ENCODE measurements at regions not wholly inside any gene's neighbourhood (a gene's known extent, or its start where the extent isn't known, plus 50 kb on each side); places are given as distances from the start of the nearest gene placed in this dataset.

DNA sequence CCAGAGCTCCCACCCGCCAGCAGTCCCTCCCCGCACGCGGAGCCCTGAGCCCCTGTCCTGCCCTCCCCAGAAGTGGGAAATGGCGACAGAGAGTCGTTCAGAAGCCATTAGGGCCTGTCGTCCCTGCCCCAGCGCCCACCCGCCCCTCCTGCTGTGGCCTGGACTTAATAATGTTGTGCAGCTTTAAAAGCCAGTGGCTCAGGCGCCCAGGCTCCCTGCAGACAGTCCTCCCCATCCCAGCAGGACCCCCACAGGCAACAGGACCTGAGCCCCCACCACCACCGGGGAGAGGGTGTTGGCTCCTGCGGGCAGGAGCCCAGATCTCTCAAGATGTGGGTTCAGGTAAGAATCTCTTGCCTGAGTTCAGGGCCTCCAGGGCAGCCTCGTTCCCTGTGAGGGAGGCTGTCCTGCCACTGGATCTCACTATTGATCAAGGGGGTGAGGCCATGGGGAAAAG is 125.3 kb upstream of the RUNX3 start:
- no peak for DNase-seq

DNA sequence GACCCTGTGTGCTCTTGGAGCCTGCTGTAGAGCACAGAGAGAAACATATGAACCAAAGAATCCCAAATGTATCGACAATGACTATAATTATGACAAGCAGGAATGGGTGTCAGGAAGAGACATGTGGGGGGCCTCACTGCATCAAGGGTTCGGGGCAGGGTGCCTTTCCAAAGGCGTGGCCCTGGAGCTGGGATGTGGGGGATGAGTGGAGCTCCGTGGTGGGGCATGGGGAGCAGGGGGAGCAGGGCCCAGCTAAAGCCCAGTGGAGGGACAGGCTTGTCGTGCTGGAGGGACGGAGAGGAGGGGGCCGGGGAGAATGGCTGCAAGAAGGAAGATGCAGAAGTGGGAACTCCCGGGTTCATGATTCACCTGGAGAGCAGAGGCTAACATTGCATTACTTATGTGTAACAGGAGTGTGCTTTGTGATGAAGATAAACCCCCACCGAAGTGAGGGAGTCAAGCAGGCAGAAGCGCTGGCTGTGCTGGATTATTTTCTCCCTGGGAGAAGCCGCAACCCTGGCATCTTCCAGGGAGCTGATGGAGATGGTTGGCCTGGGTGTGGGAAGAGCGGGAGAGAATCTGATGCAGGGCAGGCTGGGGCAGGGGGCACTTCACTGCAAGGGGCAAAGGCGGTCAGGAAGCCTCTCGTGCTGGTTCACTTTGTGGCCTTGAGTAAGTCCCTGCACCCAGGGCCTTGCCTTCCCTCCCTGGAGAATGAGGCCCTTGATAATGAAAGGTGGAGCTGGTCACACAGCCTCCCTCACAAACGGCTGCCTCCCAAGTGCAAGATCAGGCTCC is 124.6 kb upstream of the RUNX3 start:
- DNase-seq, result no peak

DNA sequence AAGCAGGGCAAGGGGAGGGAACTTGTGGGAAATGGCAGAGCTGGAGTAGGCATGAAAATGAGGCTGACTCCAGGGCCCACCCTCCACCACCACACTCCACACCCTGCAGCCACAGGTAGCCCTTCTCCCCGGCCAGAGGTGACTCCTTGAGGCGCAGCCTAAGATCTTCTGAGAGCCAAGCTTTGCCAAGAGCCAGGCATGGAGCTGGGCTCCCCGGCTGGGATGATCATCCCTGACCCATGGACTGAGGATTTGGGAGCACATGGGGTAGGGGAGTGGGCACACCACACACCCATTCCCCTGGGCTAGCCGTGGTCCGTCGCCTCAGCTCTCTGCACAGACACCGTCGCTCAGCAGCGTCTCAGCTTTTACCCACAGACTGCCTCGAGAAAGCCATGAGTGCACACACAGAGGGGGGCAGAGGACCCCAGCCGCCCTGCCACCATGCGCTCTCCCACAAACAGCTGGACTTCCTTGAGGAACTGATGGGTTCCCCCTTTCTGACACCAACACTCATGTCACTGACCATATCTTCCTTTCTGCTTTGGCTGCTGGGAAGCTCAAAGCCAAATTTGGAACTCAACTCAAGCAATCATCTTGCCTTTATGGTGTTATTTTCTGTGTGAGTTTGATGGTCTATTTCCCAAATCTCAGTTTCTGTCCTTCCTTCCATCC is 123.6 kb upstream of the RUNX3 start:
- no peak for DNase-seq

DNA sequence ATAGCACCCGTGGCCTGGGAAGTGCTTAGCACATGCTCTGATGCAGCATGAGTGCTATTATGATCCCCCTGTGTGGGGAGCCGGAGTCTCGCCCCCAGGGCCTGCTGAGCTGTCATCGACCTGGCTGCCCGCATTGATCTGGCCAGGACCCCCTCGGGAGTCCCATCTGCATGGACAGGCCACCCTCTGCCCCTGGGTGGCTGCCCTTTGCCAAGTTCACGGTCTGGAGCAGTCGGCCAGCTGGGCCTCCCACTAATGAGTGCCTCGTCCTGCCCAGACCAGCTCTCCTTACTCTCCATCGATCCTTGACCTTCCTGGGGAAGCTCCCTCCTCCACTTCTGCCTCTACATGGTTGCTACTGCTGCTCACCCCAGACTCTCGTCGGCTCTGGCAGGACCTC is 121.8 kb upstream of the RUNX3 start:
- peak; percentile 65 for DNase-seq

DNA sequence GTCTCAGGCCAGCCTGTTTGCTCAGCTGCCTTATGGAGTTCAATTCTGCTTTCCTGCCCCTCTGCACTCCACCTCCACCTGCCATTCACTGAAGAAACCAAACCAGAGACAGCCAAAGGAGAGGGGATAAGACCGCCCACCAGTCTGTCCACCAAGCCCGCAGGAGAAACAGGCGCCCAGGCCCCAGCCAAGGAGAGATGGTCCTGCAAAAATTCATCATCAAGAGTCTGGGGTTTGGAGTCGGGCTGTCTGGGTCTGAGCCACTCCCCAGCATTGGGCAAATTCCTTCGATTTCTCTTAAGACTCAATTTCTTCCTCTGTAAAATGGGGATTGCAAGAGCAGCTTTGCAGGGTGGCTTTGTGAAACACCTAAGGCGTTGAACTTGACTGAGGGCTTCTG is 121.4 kb upstream of the RUNX3 start:
- peak; percentile 86 for DNase-seq

DNA sequence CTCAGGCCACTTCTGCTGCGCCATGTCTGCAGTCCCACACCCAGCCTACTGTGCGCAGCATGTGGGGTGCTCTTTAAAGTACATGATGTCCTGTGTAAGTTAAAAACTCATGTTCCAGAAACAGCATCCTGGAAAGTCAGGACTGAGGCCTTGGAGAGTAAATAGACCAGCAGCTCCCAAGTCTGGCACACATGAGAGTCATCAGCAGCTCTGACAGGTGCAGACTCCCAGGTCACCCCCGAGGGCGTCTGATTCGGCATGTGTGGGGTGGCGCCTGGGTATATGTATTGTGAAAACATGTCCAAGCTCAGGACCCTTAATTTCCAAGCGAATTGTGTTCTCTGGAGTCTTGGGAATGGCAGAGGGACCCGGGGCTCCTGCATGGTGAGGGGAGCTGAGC is 120.1 kb upstream of the RUNX3 start:
- peak; percentile 32 for DNase-seq

DNA sequence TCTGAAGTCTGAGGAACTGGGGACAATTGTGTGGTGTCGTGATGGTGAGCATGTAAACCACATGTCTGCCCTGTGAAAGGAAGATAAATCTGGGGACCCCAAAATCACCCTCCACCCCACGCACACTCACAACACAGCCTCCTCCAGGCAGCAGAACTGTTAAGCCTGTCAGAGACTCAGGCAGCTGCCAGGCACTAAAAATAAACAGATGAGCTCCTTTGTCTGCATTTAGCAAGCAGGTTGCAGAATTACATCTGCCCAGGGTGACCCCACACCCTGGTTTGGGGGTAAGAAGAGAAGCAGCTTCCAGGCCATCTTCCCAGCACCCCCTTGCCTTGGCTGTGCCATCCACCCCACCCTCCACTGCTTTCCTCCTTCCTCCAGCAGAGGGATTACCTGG is 119.1 kb upstream of the RUNX3 start:
- no peak for DNase-seq

DNA sequence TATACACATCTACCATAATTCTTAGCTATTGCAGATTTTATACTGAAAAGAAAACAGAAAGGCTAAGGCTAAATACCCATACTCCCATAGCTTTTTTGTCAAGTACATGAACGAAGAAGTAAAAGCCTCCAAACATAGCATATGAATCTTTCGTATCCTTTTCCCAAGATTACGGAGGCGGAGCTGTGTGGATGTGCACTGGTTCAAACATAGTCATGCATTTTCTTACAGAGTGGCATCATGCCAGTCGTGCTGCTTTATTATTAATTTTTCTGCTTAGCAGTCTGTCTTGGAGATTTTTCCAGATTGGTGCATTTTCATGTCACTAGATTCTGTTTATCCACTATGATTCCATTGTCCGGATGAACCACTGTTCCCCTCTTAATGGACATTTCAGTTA is 118.7 kb upstream of the RUNX3 start:
- DNase-seq, result no peak

DNA sequence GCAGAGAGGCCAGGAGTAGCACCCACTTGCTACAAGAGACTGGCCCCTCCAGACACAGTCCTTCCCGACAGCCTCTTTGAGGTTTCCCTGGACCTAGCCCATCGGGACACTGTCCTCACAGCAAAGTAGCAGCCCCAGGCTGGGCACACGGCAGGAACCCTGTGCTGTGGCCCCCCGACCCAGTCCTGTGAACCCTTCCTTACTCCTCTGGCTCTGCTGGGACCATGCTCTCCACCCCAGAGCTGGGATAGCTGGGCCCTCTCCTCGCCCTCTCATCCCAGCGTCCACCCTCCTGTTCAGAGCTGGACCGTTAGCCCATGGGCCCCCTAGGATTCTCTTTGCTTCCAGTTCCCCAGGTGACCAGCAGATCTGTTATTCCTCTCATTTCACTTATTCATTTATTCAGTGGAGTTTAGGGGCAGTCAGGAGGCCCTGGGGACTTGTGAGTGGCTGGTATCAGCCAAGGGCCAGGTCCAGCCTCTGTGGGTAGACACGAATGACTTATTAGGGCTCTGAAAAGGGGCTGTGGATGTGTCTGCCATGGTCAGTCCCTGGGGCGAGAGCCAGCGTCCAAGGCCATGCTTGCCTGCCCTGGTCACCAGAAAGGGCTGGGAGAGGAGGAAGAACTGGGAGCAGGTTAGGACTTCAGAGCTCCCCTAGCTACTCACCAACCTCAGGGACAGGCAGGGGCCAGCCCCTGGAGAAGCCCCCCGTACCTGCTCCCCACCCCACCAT is 117.6 kb upstream of the RUNX3 start:
- no peak for DNase-seq

DNA sequence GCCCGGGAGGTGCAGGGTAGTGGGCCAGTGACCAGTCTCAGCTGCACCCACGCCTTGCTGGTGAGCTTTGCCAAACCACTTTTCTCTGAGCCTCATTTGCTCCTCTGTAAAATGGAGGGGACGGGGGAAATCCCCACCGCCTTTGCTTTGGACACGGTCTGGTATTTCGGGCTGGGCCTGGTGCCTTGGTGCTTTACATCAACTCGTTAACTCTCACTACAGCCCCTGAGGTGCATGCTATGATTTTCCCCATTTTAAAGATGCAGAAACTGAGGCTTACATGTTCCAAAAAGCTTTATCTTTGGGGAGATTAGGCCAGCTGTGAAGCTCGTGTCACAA is 116.1 kb upstream of the RUNX3 start:
- no peak for DNase-seq

DNA sequence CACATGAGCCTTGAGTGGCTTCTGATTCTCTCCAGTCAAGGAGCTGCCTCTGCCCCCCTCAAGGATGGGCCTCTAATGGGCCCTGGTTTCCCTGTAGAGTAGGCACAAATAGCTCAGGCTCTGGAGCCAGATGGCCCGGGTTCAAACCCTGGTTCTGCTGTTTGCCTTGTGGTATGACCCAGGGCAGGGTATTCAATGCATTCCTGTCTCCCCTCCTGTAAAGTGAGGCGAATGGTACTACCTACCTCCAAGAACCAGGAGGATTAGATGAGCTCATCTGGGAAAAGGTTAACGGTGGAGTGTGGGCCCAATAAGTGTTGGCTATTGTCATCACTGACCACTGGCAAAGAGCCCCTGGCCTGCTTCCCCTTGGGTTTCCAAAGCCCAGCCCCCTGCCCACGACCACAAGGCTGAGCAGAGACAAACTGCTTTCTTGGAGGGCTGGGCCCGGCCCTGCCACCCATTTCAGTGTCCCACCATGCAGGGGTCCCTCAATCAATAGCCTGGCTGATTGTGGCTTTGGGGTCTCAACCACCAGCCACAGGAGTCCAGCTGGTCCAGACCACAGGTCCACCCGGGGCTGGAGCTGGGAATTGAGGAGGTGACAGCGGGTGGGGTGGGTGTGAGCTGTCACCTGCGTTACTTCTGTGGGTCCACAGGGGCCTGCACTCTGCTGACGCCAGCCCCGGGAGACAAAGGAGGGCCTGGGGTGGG is 115.6 kb upstream of the RUNX3 start:
- DNase-seq, result no peak

DNA sequence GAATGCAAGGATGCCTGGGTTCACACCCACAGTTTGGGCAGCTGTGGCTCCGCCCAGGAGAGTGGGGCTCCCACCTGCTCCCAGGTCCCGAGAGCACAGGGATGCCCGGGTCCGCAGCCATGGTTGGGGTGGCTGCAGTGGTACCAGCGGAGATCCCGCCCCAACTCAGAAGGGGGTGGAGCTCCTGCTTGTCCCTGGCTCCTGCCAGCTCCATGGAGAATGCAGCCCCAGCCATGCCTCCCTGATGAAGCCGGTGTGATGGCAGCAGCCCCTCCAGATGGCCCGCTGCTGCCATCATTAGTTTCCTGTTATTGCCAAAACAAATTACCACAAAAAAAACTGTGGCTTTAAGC is 113.1 kb upstream of the RUNX3 start:
- DNase-seq, result no peak

DNA sequence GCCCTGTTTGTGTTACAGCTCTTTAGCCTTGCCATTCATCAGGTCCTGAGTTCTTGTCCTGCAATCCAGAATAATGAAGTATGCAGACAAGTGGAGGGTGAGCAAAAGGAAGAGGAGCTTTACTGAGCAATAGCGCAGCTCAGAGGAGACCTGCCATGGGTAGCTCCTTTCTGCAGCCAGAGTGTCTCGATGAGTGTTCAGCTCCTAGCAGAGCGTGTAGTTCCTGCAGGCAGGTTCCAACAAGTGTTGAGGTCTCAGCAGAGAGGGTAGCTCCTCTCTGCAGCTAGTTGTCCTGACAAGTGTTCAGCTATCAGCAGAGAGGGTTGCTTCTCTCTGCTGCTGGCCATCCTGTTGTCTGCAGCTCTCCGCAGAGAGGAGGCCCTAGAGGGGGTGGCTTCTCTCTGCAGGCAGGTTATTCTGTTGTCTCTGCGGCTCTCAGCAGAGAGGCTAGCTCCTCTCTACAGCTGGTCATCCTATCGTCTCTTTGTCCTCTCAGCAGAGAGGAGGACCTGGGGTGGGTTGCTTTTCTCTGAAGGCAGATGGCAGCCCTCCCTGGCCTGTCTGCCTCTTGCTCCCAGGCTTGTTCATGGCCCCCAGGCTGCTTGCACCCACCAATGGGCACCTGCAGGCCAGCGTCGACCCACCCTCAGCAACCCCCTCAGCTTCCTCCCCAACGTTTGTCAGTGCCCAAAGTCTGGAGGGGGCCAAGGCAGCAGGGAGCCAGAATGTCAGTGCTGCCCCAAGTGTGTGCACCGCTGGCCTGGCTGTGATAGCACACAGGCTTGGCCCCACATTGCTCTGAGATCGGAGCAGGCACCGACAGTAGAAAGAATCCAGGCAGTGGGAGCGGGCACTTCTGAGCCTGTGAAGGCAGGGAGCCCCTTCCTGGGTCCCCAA is 112.5 kb upstream of the RUNX3 start:
- no peak for DNase-seq

DNA sequence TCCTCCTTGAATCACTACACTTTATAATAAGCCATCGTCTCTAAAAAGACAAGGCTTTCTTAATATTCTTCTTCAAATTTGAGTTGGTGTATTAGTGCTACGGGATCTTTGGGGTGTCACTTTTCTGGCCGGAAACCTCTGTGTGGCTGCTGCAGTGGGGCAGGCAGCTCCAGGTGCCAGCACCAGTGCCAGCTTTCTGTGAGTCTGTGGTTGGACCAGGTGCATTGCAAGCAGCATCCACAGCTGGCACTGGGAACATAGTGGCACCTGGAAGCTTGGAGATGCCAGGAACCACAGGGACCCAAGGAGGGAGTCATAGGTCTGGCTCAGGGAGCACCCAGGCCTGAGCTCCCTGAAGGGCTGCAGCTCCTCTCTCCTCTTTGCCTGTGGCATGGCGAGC is 111.8 kb upstream of the RUNX3 start:
- DNase-seq, result no peak

DNA sequence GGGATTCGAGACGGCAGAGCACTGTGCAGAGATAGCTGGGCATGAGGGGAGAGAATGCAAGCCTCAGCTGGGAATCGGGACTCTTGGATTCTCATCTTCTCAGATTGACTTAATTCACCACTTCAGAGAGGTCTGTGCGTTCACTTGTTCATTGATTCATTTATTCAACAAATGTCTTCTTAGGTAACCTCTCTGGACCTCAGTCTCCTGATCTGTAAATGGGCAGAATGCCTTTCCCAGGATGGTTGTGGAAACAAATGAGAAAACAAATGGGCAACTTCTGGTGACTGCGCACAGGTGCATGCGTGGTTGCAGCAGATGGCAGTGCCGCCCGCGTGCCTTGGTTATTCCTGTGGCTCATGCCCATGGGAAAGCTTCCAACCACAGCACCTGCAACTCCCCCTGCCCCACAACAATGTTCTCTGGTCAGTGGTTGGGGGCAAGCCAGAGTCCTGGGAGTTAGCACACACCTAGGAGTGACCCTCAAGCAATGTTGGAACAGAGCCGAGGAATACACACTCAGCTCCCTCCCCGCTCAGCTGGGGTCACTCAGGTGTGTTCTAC is 110.1 kb upstream of the RUNX3 start:
- DNase-seq, result no peak

DNA sequence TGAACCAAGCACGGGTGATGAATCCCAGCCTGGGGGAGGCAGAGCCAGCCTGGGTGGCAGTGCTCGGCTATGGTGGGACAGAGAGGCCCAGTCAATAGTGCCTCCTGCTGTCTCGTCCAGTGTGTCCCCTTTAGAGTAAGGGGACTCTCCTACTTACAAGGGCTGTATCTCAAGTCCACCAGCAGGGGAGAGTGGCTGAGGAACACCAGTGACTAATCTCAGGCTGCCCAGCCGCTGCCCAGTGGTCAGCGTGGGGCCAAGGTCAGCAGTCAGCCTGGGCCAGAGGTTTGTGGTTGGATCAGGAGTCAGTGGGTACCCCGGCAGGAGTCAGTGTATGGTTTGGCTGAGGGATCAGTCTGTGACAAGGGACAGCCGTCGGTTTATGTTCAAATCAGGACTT is 109.2 kb upstream of the RUNX3 start:
- no peak for DNase-seq

DNA sequence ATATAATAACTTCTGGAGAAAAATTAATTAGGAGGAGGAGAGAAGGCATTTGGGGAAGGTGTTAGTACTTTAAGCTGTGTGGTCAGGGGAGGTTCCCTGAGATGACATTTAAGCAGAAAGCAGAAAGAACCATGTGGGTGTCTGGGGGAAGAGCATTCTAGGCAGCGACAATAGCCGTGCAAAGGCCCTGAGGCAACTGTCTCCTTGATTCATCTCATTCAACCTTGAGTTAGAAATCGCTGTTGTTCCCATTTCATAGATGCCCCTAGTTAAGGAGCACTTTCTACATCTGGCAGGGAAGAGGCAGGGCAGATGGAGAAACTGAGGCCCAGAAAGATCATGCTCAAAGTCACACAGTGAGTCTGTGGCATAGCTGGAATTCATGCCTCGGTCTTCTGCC is 108.6 kb upstream of the RUNX3 start:
- DNase-seq, result no peak

DNA sequence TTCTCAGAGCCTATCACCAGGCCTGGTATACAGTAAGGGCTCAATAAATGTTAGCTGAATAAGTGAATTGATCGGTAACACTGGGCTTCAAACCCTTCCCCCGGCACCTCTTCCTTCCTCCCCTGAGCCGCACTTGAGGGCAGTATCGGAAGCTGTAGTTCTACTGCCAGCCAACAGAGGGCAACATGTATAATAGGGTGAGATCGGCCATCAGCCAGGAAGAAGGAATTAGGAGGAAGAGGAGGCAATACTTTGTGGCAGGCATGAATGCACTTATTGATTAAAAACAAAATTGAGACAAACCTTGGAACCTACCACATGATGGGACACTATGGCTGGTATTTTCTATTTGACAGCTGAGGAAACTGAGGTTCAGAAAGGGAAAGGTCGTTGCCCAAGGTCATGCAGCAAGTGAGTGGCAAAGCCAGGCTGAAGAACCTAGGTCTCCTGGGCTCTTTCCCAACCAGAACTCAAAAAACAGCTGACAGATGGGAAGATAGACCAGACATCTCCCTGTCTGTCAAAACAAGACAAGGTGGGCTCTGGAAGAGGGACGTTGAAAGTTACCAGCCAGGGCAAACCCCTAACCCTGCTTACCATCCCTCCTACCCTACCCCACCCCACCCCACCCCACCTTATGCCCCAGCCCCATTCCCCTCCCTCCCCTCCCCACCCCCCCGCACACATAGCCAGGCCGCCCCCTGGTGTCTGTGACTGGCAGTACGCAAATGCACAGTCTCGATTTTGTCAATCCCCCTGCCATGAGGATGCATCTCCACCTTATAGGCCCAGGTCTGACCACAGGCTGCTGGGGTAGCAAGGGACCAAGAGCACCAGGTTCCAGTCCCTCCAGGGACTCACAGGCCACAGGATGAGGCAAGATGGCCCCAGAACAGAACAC is 107.3 kb upstream of the RUNX3 start:
- DNase-seq, result no peak

DNA sequence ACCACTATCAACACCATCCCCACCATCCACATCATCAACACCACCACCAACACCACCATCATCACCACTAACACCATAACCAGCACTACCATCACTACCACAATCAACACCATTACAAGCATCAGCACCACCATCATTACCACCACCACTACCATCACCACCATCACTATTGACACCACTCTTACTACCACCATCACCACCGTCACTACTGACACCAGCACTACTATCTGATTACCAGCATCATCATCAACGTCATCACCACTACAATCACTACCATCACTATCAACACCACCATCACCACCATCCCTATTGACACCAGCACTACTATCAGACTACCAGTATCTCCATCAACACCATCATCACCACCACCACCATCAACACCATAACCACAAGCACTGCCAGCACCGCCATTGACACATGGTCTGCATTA is 106.1 kb upstream of the RUNX3 start:
- no peak for DNase-seq

DNA sequence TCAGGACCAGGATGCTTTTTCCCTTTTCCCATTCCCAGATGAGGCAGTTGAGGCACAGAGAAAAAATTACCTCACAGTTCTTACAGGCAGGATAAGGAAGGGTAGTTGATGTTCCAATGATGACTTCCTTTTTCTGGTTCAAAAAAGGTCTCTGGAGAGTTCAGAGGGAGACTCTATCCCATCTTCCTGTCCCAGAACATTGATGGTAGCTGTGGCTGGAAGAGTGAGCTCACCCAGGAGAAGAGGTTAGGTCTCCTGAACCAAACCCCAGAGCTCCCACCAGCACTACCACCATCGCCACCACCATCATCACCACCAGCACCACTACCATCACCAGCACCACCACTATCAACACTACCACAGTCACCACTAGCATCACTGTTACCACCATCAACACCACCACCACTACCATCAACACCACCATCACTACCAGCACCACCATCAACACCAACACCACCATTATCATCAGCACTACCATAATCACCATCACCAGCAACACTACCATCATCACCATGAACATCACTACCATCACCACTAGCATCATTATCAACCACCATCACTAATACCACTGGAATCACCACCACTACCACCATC is 105.5 kb upstream of the RUNX3 start:
- no peak for DNase-seq

Measured in NCI-H146 (cell line).